A673 (cell line): ENCODE measurements at regions not wholly inside any gene's neighbourhood (a gene's known extent, or its start where the extent isn't known, plus 50 kb on each side); places are given as distances from the start of the nearest gene placed in this dataset.

ENCODE experiments used
- BruUV-seq: library from RNA; stranded (reverse); fragments of 400-500 nt; replicated peaks from 2 replicates; lab custom pipeline; 2021; lab: Mats Ljungman, UMichigan
- CTCF ChIA-PET: fragments of 300-600 bp; sonication (Branson Sonifier 250); formaldehyde crosslinking; loops from one replicate; lab custom pipeline; 2022; ENCODE audit warnings: antibody characterized with exemption; lab: Charles Lee
- POLR2A ChIA-PET: fragments of 300-600 bp; sonication (Branson Sonifier 250); formaldehyde crosslinking; loops from one replicate; lab custom pipeline; 2022; ENCODE audit warnings: antibody characterized with exemption; ENCODE audit not compliant: low non-redundant PET; lab: Charles Lee
- DNase-seq: peaks from one replicate; pipeline ENCODE4 v3.0.0-alpha.2; 2015; ENCODE audit warnings: low spot score
- H3K27ac ChIP-seq: fragments of 200-600 bp; sonication (generic); 2 replicates; pipeline ENCODE4 v1.5.1; 2016; ENCODE audit warnings: mixed run types, low read depth, mild to moderate bottlenecking, mixed read lengths, antibody characterized with exemption, low read length; ENCODE audit not compliant: poor library complexity, severe bottlenecking
- H3K27me3 ChIP-seq: fragments of 200-600 bp; sonication (generic); replicated peaks from 2 replicates; pipeline ENCODE4 v1.6.1; 2017; ENCODE audit warnings: mixed run types, low read depth, mild to moderate bottlenecking, mixed read lengths, antibody characterized with exemption, low read length; ENCODE audit not compliant: insufficient read depth, poor library complexity
- H3K36me3 ChIP-seq: fragments of 200-600 bp; sonication (generic); 2 replicates; pipeline ENCODE4 v1.6.1; 2016; ENCODE audit warnings: mixed run types, mild to moderate bottlenecking, mixed read lengths, antibody characterized with exemption, low read length; ENCODE audit not compliant: insufficient read depth, poor library complexity, severe bottlenecking
- H3K4me1 ChIP-seq: fragments of 200-600 bp; sonication (generic); 2 replicates; pipeline ENCODE4 v1.6.1; 2017; ENCODE audit warnings: mixed run types, mild to moderate bottlenecking, mixed read lengths, antibody characterized with exemption, low read length; ENCODE audit not compliant: insufficient read depth, poor library complexity, severe bottlenecking
- H3K4me3 ChIP-seq: fragments of 200-600 bp; sonication (generic); 2 replicates; pipeline ENCODE4 v1.5.1; 2016; ENCODE audit warnings: low read depth, mixed run types, mild to moderate bottlenecking, mixed read lengths, low read length; ENCODE audit not compliant: poor library complexity, severe bottlenecking
- H3K9me3 ChIP-seq: fragments of 200-600 bp; sonication (generic); 2 replicates; pipeline ENCODE4 v1.6.1; 2016; ENCODE audit warnings: mixed run types, low read depth, mild to moderate bottlenecking, mixed read lengths, antibody characterized with exemption, low read length; ENCODE audit not compliant: poor library complexity, severe bottlenecking
- EZH2 ChIP-seq: fragments of 200-600 bp; sonication (generic); IDR thresholded peaks from 2 replicates; pipeline ENCODE4 v1.6.1; 2017; ENCODE audit warnings: borderline replicate concordance, low read depth, mild to moderate bottlenecking, mixed read lengths, antibody characterized with exemption, low read length; ENCODE audit not compliant: poor library complexity, severe bottlenecking
- intact Hi-C: fragments of 100-400 bp; cut with micrococcal nuclease; formaldehyde crosslinking; loops from one replicate; pipeline ENCODE4 v1.10.0; 2022; ENCODE audit not compliant: unreplicated experiment
- TF ChIP-seq, protein P1 (sequence below): fragments of 300-800, 200-600 bp; sonication (generic); conservative IDR thresholded peaks from 2 replicates; pipeline ENCODE4 v1.5.1; 2017; ENCODE audit warnings: low read depth, mild to moderate bottlenecking, antibody characterized with exemption, low read length, moderate library complexity, mixed read lengths

DNA sequence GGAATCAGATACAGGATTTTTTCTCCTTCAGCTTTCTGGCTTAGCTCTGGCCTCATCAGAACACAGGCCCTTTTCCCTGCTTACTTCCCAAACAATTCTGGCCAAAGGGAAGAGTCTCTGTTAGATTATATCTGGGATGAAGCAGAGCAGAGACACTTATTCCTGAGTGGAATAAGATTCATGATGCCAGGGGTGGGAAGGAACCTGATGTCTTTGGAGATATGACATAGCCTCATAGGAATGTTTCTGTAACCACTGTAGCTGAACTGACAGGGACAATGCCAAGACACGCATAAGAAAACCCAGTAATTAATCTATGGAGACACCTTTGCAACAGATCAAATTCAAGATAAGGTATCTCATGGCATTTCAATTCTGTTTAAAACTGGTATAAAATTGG lies 177.1 kb upstream of the RAG2 start:
- Histone ChIP-seq H3K36me3 (no peaks in the 10 kb centered on the region), H3K4me3 (no peak overlapping the region), H3K27ac (no peak overlapping the region), H3K9me3 (no peaks in the 10 kb centered on the region), H3K4me1 (peaks cover 5% of the 10 kb centered on the region), H3K27me3 (no peaks in the 10 kb centered on the region)
- CTCF ChIA-PET, result no interaction called here
- intact Hi-C loops, result no loop called here
- BruUV-seq, result no TSS peak
- TF ChIP-seq, protein P1, sequence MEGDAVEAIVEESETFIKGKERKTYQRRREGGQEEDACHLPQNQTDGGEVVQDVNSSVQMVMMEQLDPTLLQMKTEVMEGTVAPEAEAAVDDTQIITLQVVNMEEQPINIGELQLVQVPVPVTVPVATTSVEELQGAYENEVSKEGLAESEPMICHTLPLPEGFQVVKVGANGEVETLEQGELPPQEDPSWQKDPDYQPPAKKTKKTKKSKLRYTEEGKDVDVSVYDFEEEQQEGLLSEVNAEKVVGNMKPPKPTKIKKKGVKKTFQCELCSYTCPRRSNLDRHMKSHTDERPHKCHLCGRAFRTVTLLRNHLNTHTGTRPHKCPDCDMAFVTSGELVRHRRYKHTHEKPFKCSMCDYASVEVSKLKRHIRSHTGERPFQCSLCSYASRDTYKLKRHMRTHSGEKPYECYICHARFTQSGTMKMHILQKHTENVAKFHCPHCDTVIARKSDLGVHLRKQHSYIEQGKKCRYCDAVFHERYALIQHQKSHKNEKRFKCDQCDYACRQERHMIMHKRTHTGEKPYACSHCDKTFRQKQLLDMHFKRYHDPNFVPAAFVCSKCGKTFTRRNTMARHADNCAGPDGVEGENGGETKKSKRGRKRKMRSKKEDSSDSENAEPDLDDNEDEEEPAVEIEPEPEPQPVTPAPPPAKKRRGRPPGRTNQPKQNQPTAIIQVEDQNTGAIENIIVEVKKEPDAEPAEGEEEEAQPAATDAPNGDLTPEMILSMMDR, result no peak
- TF ChIP-seq EZH2, result no peak
- DNase-seq, result no peak
- POLR2A ChIA-PET, result no interaction called here

DNA sequence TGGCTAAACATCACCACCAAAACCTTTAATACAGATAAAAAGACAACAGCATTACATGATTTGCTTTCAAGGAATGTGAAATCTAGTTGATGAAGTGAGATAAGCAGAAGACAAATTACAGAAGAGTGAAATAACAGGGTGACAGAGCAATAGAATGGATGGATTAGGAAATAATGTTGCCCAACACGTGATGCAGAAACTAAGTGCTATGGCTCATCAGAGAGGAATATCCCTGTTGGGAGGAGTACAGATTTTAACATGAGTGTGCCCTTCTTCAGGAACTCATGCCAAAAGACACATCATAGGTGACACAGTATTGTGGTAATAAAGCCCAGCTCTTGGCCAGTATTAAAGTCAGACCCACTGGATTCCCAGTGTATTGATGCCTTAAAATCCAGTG lies 176.6 kb upstream of the RAG2 start:
- H3K27me3 ChIP-seq, result no peaks in the 10 kb centered on the region
- BruUV-seq, result no TSS peak
- TF ChIP-seq, protein P1, result no peak
- no peak for TF ChIP-seq EZH2
- intact Hi-C loops, result no loop called here
- H3K36me3 ChIP-seq, result no peaks in the 10 kb centered on the region
- H3K4me1 ChIP-seq, result peaks cover 5% of the 10 kb centered on the region
- no peaks in the 10 kb centered on the region for H3K9me3 ChIP-seq
- CTCF ChIA-PET, result no interaction called here
- POLR2A ChIA-PET, result no interaction called here
- no peak overlapping the region for H3K4me3 ChIP-seq
- DNase-seq, result peak; percentile 41
- H3K27ac ChIP-seq, result no peak overlapping the region

DNA sequence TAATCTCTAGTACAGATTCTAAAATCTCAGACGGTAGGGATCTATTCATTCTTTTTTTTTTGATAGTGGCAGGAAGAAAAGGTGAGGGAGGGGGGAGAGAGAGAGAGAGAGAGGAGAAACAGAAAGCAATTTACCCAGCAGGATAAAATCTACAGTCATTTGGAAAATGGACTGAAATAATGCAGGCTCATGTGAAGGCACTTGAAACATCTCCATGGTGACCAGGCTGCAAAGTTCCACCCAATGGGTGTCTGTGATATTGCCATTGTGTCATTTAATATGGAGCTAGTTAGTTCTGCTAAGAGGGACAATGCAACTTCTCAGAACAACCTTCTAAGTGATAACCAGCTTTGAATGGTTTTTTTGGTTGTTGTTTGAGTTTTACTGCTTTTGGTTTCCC lies 165.2 kb upstream of the RAG2 start:
- Histone ChIP-seq H3K27me3 (no peaks in the 10 kb centered on the region), H3K4me1 (peaks cover 5% of the 10 kb centered on the region), H3K27ac (no peak overlapping the region), H3K36me3 (no peaks in the 10 kb centered on the region), H3K4me3 (no peak overlapping the region), H3K9me3 (peaks cover 7% of the 10 kb centered on the region)
- peak; percentile 81 for DNase-seq
- TF ChIP-seq EZH2, result no peak
- TF ChIP-seq, protein P1, result no peak
- intact Hi-C loops, result no loop called here
- CTCF ChIA-PET, result interaction anchor here (1.0 kb wide), 1 partner anchor 16 kb away, joined by 9 read pairs; no protein-coding TSS in a partner anchor
- no TSS peak for BruUV-seq
- POLR2A ChIA-PET, result no interaction called here
